H54 (cell line): ENCODE measurements at regions not wholly inside any gene's neighbourhood (a gene's known extent, or its start where the extent isn't known, plus 50 kb on each side); places are given as distances from the start of the nearest gene placed in this dataset.
A peak's percentile ranks its signal among the peaks of the same experiment; 100 is the strongest.

ENCODE experiments used
- DNase-seq: peaks from one replicate; pipeline ENCODE4 v3.0.0; 2011; ENCODE audit warnings: low spot score, mixed read lengths; ENCODE audit not compliant: insufficient read length
- FAIRE-seq: peaks from 3 replicates; lab custom pipeline; 2011; peaks lifted over from hg19 to GRCh38; lab: Jason Lieb, UNC
- POLR2A ChIP-seq: IDR thresholded peaks from 2 replicates; pipeline ENCODE4 v1.6.1; 2011; ENCODE audit warnings: low read depth, mild to moderate bottlenecking, low read length

- no peak for FAIRE-seq
- no peak for DNase-seq
- TF ChIP-seq POLR2A: no peak
Measured at GRCh38 chr10:117723343-117723742, 180.8 kb downstream of the EMX2 start.

- TF ChIP-seq POLR2A: no peak
- no peak for DNase-seq
- FAIRE-seq: no peak
Measured at GRCh38 chr10:117725993-117726392, 183.4 kb downstream of the EMX2 start.

- no peak for FAIRE-seq
- no peak for DNase-seq
- no peak for TF ChIP-seq POLR2A
Measured at GRCh38 chr10:117726596-117727295, 184.2 kb downstream of the EMX2 start.

- no peak for FAIRE-seq
- no peak for TF ChIP-seq POLR2A
- no peak for DNase-seq
Measured at GRCh38 chr10:117727421-117727820, 184.9 kb downstream of the EMX2 start.

GRCh38 chr10:117728087-117728486, 185.5 kb downstream of the EMX2 start:
- DNase-seq: no peak
- no peak for TF ChIP-seq POLR2A
- FAIRE-seq: no peak

- DNase-seq (no peak), FAIRE-seq (no peak)
- TF ChIP-seq POLR2A: no peak
Measured at GRCh38 chr10:117729156-117729555, 186.6 kb downstream of the EMX2 start.

- DNase-seq (no peak), FAIRE-seq (no peak)
- no peak for TF ChIP-seq POLR2A
Measured at GRCh38 chr10:117731121-117731791, 188.7 kb downstream of the EMX2 start.

GRCh38 chr10:117734731-117735405, 192.3 kb downstream of the EMX2 start:
- no peak for DNase-seq
- no peak for TF ChIP-seq POLR2A
- no peak for FAIRE-seq

- DNase-seq: peak; percentile 21
- no peak for TF ChIP-seq POLR2A
- FAIRE-seq: no peak
Measured at GRCh38 chr10:117736655-117737054, 194.1 kb downstream of the EMX2 start.

- FAIRE-seq (no peak), DNase-seq (no peak)
- TF ChIP-seq POLR2A: no peak
Measured at GRCh38 chr10:117740088-117740487, 197.5 kb downstream of the EMX2 start.

- TF ChIP-seq POLR2A: no peak
- DNase-seq (no peak), FAIRE-seq (no peak)
Measured at GRCh38 chr10:117740691-117741222, 198.2 kb downstream of the EMX2 start.

- FAIRE-seq: no peak
- DNase-seq: no peak
- TF ChIP-seq POLR2A: no peak
Measured at GRCh38 chr10:117741524-117741923, 199.0 kb downstream of the EMX2 start.

- no peak for TF ChIP-seq POLR2A
- FAIRE-seq: no peak
- no peak for DNase-seq
Measured at GRCh38 chr10:117743509-117743908, 201.0 kb downstream of the EMX2 start.

- no peak for FAIRE-seq
Measured at GRCh38 chr10:117745301-117745700, 202.8 kb downstream of the EMX2 start.

More at GRCh38 chr10:117745301-117745700, 202.8 kb downstream of the EMX2 start:
- no peak for TF ChIP-seq POLR2A
- no peak for DNase-seq
